Mesendoderm (in vitro differentiated cells): ENCODE measurements at regions not wholly inside any gene's neighbourhood (a gene's known extent, or its start where the extent isn't known, plus 50 kb on each side); places are given as distances from the start of the nearest gene placed in this dataset.
"Not testable (repeated sequence)": the region's sequence is repeated elsewhere in the genome, so short reads cannot be mapped to it uniquely, and the experiment has no call there.

Source experiments
- DNase-seq: peaks from one replicate; pipeline ENCODE4 v3.0.0; 2013
- H2AK5ac ChIP-seq: 2 replicates; pipeline ENCODE4 v1.6.1; 2013; ENCODE audit warnings: low read length, inconsistent platforms
- H2BK120ac ChIP-seq: 2 replicates; pipeline ENCODE4 v1.6.1; 2013; ENCODE audit warnings: low read depth, mild to moderate bottlenecking, low read length, moderate library complexity, mixed read lengths
- H2BK15ac ChIP-seq: replicated peaks from 2 replicates; pipeline ENCODE4 v1.6.1; 2013; ENCODE audit warnings: low read depth, mild to moderate bottlenecking, moderate library complexity
- H2BK5ac ChIP-seq: 2 replicates; pipeline ENCODE4 v1.6.1; 2013; ENCODE audit warnings: low read length, inconsistent platforms
- H3K18ac ChIP-seq: 2 replicates; pipeline ENCODE4 v1.6.1; 2013; ENCODE audit warnings: mild to moderate bottlenecking, low read length, mixed read lengths
- H3K23ac ChIP-seq: one replicate; pipeline ENCODE4 v1.6.1; 2013; ENCODE audit warnings: low read length
- H3K27ac ChIP-seq: 2 replicates; pipeline ENCODE4 v1.5.1; 2013; ENCODE audit warnings: low read depth, mild to moderate bottlenecking, inconsistent platforms, low read length, moderate library complexity
- H3K27me3 ChIP-seq: 2 replicates; pipeline ENCODE4 v1.6.1; 2013; ENCODE audit warnings: low read length, control low read depth, mild to moderate bottlenecking, inconsistent platforms; ENCODE audit not compliant: insufficient read depth, poor library complexity
- H3K36me3 ChIP-seq: 2 replicates; pipeline ENCODE4 v1.6.1; 2013; ENCODE audit warnings: low read length, inconsistent platforms; ENCODE audit not compliant: control insufficient read depth, insufficient read depth
- H3K4ac ChIP-seq: one replicate; pipeline ENCODE4 v1.6.1; 2013; ENCODE audit warnings: low read depth, mild to moderate bottlenecking, low read length, moderate library complexity
- H3K4me1 ChIP-seq: 2 replicates; pipeline ENCODE4 v1.6.1; 2013; ENCODE audit warnings: low read depth, low read length, inconsistent platforms; ENCODE audit not compliant: control insufficient read depth
- H3K4me2 ChIP-seq: 2 replicates; pipeline ENCODE4 v1.6.1; 2013; ENCODE audit warnings: low read length
- H3K4me3 ChIP-seq: 2 replicates; pipeline ENCODE4 v1.5.1; 2013; ENCODE audit warnings: mild to moderate bottlenecking, low read length
- H3K56ac ChIP-seq: one replicate; pipeline ENCODE4 v1.6.1; 2013; ENCODE audit warnings: low read length
- H3K79me1 ChIP-seq: 2 replicates; pipeline ENCODE4 v1.6.1; 2013; ENCODE audit warnings: low read length, inconsistent platforms
- H3K79me2 ChIP-seq: 2 replicates; pipeline ENCODE4 v1.6.1; 2013; ENCODE audit warnings: mild to moderate bottlenecking, low read length; ENCODE audit not compliant: control insufficient read depth, insufficient read depth
- H3K9ac ChIP-seq: 2 replicates; pipeline ENCODE4 v1.6.1; 2013; ENCODE audit warnings: low read length, inconsistent platforms
- H4K5ac ChIP-seq: one replicate; pipeline ENCODE4 v1.6.1; 2013; ENCODE audit warnings: low read length
- H4K8ac ChIP-seq: one replicate; pipeline ENCODE4 v1.6.1; 2013; ENCODE audit warnings: low read depth, mild to moderate bottlenecking, control low read depth, low read length, moderate library complexity
- WGBS: extraction: QIAGEN DNeasy Blood & Tissue Kit; methylation state at CpG from one replicate; pipeline ENCODE4 v1.1.7; 2013; ENCODE audit warnings: low lambda C conversion rate, missing lambda C conversion rate; ENCODE audit not compliant: insufficient coverage; ENCODE audit errors: extremely low coverage; 5-methylcytosine and 5-hydroxymethylcytosine counted together

GRCh38 chr1:157431751-157432150, 120.6 kb downstream of the FCRL5 start:
- no peaks in the 10 kb centered on the region for H3K79me1 ChIP-seq
- no peak overlapping the region for H3K23ac ChIP-seq
- no peak overlapping the region for H3K4me2 ChIP-seq
- H3K79me2 ChIP-seq, result no peaks in the 10 kb centered on the region
- no peak overlapping the region for H3K27ac ChIP-seq
- WGBS, result no CpG with 5 or more reads among the region's 5 CpGs
- H3K27me3 ChIP-seq, result no peaks in the 10 kb centered on the region
- H2AK5ac ChIP-seq, result no peak overlapping the region
- H3K4me1 ChIP-seq, result no peaks in the 10 kb centered on the region
- no peak overlapping the region for H4K8ac ChIP-seq
- H3K4me3 ChIP-seq, result no peak overlapping the region
- H2BK120ac ChIP-seq, result no peak overlapping the region
- no peak overlapping the region for H3K18ac ChIP-seq
- no peak overlapping the region for H3K9ac ChIP-seq
- no peak overlapping the region for H2BK15ac ChIP-seq
- DNase-seq, result no peak
- no peaks in the 10 kb centered on the region for H3K36me3 ChIP-seq
- H4K5ac ChIP-seq, result no peak overlapping the region
- peak overlapping the region; percentile 7 for H3K56ac ChIP-seq
- H3K4ac ChIP-seq, result no peak overlapping the region
- H2BK5ac ChIP-seq, result no peak overlapping the region

GRCh38 chr1:157429601-157430240, 122.6 kb downstream of the FCRL5 start:
- no peak overlapping the region for H4K8ac ChIP-seq
- no CpG with 5 or more reads among the region's 5 CpGs for WGBS
- no peak overlapping the region for H3K4me2 ChIP-seq
- H2BK120ac ChIP-seq, result no peak overlapping the region
- H3K9ac ChIP-seq, result no peak overlapping the region
- H3K27me3 ChIP-seq, result no peaks in the 10 kb centered on the region
- H3K4ac ChIP-seq, result no peak overlapping the region
- H3K56ac ChIP-seq, result no peak overlapping the region
- H3K79me1 ChIP-seq, result no peaks in the 10 kb centered on the region
- no peak overlapping the region for H3K23ac ChIP-seq
- H2BK5ac ChIP-seq, result no peak overlapping the region
- H3K4me3 ChIP-seq, result no peak overlapping the region
- no peak overlapping the region for H4K5ac ChIP-seq
- H3K27ac ChIP-seq, result no peak overlapping the region
- H3K79me2 ChIP-seq, result no peaks in the 10 kb centered on the region
- H3K4me1 ChIP-seq, result no peaks in the 10 kb centered on the region
- H2AK5ac ChIP-seq, result no peak overlapping the region
- DNase-seq, result no peak
- no peak overlapping the region for H3K18ac ChIP-seq
- no peaks in the 10 kb centered on the region for H3K36me3 ChIP-seq
- H2BK15ac ChIP-seq, result no peak overlapping the region

- not testable (repeated sequence) for H3K18ac ChIP-seq, H3K56ac ChIP-seq, DNase-seq, H4K5ac ChIP-seq, H2BK15ac ChIP-seq, H3K4me2 ChIP-seq, H3K9ac ChIP-seq, H3K79me2 ChIP-seq, H3K4me1 ChIP-seq, H2AK5ac ChIP-seq, H3K36me3 ChIP-seq, H2BK120ac ChIP-seq, H2BK5ac ChIP-seq, H3K27me3 ChIP-seq, H3K23ac ChIP-seq, H3K4me3 ChIP-seq, H3K4ac ChIP-seq, H3K27ac ChIP-seq, H3K79me1 ChIP-seq, H4K8ac ChIP-seq
- WGBS, result no CpG with 5 or more reads among the region's 1 CpG
Observed at GRCh38 chr1:157423764-157424163, 128.6 kb downstream of the FCRL5 start.

GRCh38 chr1:157419845-157420542, 132.3 kb downstream of the FCRL5 start:
- Histone ChIP-seq H3K4me2 (no peak overlapping the region), H2BK5ac (peak overlapping the region; percentile 6), H3K36me3 (no peaks in the 10 kb centered on the region), H3K23ac (no peak overlapping the region), H3K79me2 (no peaks in the 10 kb centered on the region), H3K27me3 (no peaks in the 10 kb centered on the region), H2BK15ac (no peak overlapping the region), H3K9ac (no peak overlapping the region), H3K4me1 (no peaks in the 10 kb centered on the region), H3K4me3 (no peak overlapping the region), H3K18ac (no peak overlapping the region), H3K4ac (no peak overlapping the region), H4K5ac (no peak overlapping the region), H2AK5ac (peak overlapping the region; percentile 77), H4K8ac (no peak overlapping the region), H3K79me1 (no peaks in the 10 kb centered on the region), H3K56ac (peak overlapping the region; percentile 43), H3K27ac (no peak overlapping the region), H2BK120ac (no peak overlapping the region)
- no peak for DNase-seq
- WGBS, result no CpG with 5 or more reads among the region's 6 CpGs

- Histone ChIP-seq H3K18ac (no peak overlapping the region), H4K5ac (no peak overlapping the region), H2BK5ac (no peak overlapping the region), H3K27ac (no peak overlapping the region), H3K27me3 (no peaks in the 10 kb centered on the region), H3K79me2 (no peaks in the 10 kb centered on the region), H3K9ac (no peak overlapping the region), H2BK15ac (no peak overlapping the region), H3K4me2 (no peak overlapping the region), H3K79me1 (no peaks in the 10 kb centered on the region), H2BK120ac (no peak overlapping the region), H3K56ac (no peak overlapping the region), H3K4me1 (no peaks in the 10 kb centered on the region), H3K23ac (no peak overlapping the region), H3K4me3 (no peak overlapping the region), H3K36me3 (no peaks in the 10 kb centered on the region), H4K8ac (no peak overlapping the region), H2AK5ac (no peak overlapping the region), H3K4ac (no peak overlapping the region)
- DNase-seq, result no peak
- WGBS, result no CpG with 5 or more reads among the region's 3 CpGs
Observed at GRCh38 chr1:157418659-157419058, 133.7 kb downstream of the FCRL5 start.
